ENCODE measurements at regions not wholly inside any gene's neighbourhood (a gene's known extent, or its start where the extent isn't known, plus 50 kb on each side); places are given as distances from the start of the nearest gene placed in this dataset.
A peak's percentile ranks its signal among the peaks of the same experiment; 100 is the strongest.

DNA sequence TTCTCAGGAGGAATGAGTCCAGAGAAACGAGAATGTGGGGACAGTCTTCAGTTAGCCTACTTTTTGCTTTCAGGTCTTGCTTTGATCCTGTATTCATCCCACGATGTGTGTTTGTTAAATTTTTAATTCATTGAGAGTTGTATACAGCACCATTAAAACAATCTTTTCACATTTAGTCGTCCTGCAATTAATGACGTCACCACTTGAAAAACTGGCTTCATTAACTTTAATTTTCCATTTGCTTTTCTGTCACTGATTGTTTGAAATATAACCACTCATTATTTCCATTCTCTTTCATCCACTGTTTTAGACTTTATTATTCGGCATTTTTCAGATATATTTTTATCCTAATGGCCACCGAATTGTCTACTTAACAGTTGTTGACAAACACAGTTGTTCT is 146.9 kb downstream of the TFEC start:
- no peak for DNase-seq (ENCODE audit: low read depth in 2 of 2)

DNA sequence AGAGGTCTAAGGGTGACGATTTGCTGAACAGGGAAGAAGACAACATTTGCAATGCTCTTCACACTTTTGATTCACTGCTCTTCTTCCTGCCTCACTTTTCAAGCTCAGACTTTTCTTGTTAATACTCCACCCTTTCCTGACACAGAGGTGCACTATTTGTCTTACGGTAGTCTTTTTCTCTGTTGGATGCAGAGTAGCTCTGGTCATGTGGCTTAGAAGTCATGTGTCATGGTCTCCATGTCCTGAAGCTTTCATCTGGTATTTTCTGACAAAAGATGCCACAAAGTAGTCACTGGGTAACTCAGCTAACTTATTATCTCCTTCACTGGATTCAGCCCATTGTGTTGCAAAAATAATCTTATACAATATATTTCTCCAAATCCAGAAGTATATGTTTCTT is 149.1 kb downstream of the TFEC start:
- DNase-seq (ENCODE audit: low read depth in 2 of 2), result no peak

DNA sequence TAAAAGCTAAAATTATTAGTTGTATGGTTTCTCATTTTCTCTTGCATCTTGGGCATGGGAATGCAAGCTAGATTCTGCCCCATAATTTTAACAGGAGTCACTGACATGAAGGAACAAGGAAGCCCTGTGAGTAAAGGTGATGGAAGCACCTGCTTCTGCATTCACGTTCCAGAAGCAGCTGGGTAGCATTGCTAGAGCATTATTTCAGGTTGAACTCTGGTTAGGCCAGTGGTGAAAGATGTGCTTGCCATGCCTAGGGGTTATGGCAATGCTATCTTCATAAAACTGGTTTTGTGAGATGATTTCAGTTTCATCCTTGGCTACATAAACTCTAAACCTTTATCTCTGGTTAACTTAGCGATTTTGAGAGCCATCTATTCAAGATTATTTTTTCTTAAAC is 151.4 kb downstream of the TFEC start:
- DNase-seq (ENCODE audit: low read depth in 2 of 2), result no peak

DNA sequence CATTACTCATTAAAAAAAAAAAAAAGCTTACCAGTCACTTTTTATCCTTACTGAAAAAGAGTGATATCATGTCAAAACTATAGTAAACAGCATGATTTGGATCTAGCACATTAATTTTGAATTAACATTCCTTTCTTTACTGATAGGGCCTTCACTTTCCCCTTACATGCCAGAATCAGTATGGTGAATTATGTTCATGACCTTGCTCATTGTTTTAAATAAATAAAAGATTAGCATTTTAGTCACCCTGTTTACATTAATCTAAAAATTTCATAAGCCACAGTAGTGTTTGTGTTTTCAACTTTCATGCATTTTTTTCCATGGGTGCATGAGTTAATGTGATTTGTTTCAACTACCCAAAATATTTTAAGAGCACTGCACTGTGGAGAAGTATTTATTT is 160.8 kb downstream of the TFEC start:
- no peak for DNase-seq (ENCODE audit: low read depth in 2 of 2)

DNA sequence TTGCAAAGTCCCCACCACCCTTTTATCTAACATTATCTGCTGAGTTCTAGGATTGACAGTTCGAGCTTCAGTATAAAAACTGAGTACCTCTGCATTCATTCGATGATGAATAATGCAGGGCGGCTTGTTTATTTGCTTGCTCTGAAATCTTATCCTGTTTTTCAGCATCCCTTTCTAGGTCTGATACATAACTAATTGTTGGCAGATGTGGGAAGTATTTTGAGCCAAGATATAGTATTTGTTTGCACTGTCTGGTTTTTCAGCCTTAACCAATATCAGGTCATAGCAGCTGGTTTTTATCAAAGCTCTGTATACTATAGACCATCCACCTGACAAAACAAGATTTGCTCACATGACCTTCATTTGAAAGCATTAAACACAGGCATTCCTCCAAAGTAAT is 161.4 kb downstream of the TFEC start:
- DNase-seq (ENCODE audit: low read depth in 2 of 2), result peak; percentile 36

DNA sequence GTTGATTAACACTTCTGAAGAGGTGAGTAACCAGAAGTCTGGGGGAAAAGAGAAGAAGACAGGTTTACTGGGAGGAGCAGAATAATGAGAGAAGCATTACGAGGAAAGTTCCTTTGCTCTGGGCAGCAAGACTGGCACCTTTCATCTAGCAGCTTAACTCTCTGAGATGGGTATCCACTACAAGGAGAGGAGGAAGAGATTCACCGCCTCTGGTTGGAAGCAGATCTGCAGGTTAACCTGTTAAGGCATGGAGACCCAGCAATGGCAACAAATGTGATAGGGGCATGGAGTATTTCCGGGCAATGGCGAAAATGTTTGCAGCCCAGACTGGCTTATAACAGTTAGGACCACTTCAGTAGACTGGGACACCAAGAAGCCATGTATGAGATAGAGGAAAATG is 162.2 kb downstream of the TFEC start:
- no peak for DNase-seq (ENCODE audit: low read depth in 2 of 2)

DNA sequence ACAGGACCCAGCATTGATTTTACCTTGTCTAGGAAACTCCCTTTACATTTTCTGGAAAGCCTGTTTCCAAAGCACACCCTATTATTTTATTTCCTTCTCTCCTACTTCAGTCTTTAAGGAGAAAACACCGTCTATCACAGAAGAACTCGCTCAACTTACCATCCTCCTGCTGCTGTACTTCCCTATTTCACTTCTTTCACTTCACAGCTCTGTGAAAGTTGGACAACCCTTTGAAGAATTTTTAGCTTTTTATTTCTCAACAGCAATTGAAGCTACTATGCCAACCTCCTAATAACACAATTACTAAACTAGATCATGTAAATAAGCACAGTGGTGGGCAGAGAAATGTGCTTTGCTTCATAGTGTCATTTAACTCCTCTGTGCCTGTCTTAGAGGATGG is 166.5 kb downstream of the TFEC start:
- DNase-seq (ENCODE audit: low read depth in 2 of 2), result no peak

DNA sequence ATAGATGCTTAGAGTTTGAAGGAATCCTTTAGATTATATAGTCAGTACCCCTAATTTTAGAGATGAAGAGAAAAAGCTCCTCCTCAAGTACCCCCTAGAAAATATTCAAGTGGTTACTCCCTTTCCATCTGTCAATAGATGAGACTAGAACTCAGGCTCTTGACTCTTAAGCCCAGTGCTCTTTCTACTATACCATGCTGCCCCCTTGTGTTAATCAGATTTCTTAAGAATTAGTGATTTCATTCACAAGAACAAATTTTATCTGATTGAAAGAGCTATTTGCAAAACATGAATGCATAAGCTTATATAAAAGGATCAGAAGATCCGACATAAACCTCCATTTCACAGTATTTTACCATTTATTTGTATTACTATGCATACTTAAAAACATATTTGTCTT is 179.3 kb downstream of the TFEC start:
- peak; percentile 32 to 36 for DNase-seq (ENCODE audit: low read depth in 2 of 2)

DNA sequence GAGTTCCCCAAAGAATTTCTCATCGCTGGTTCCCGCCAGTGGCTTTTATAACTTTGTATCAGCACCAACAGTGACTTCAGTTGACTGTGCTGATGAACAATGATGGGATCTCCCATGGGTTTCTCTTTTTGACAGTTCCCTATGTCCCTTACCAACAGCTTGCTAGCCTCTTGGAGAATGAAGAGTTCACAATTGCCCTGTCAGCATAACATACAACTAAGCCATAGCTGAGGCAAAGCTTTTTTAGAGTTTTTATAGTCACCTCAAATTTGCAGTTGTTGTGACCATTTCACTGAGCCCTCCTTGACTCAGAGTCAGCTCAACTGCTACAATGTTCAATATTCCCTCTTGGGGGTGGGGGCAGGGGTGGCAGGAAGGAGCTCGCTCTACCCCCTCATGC is 179.8 kb downstream of the TFEC start:
- DNase-seq (ENCODE audit: low read depth in 2 of 2), result no peak

DNA sequence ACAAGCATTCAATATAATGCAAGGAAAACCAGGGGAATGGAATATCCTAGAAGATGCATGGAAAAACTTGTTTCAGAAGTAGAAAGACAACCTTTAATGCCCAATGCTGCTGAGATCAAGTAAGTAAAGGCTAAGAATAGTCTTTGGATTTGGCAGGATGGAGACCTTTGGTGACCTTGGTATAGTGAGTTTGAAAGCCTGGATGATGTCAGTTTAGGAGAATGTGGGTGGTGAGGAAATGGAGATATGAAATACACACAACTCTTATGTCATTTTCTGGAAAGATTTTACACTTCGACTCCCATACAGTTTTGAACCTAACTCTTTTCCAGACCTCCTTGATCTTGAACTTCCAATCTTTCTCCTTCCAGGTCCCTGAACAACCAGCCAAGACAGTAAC is 185.7 kb downstream of the TFEC start:
- no peak for DNase-seq (ENCODE audit: low read depth in 2 of 2)

DNA sequence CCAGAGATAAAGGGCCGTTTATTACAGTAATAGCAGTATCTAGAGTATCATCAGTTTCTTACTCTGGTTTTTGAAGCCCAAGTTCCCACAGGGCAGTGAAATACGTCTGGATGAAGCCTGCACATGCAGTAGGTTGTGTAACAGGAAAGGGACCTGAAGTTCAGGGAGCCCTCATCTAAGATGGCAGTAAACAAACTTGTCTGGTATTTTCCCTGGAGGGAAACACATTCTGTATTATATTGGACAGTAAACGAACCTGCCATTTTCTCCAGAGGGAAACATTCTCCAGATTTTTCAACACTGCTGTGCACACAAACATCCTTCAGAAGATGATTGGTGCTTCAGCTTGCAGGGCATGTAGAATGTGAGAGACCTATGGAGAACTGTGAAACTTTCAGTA is 189.9 kb downstream of the TFEC start:
- DNase-seq (ENCODE audit: low read depth in 2 of 2), result no peak

DNA sequence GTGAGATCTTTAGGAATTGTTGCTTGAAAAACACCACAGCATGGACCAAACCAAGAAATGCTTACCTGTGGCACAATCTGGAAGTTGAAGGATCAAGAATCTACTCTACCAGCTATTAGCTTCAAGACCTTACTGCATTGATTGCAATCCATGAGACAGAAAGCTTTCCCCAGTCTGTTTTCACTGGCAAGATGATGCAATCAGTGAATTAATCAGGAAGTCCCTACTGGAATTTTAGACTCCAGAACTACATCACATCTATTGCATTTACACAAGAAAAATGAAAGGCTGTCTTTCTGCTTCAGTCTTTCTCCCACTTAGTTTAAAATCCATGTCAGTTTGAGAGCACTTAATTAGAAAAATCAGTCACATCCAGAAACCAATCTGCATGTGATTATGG is 191.7 kb downstream of the TFEC start:
- peak; percentile 25 to 28 for DNase-seq (ENCODE audit: low read depth in 2 of 2)

DNA sequence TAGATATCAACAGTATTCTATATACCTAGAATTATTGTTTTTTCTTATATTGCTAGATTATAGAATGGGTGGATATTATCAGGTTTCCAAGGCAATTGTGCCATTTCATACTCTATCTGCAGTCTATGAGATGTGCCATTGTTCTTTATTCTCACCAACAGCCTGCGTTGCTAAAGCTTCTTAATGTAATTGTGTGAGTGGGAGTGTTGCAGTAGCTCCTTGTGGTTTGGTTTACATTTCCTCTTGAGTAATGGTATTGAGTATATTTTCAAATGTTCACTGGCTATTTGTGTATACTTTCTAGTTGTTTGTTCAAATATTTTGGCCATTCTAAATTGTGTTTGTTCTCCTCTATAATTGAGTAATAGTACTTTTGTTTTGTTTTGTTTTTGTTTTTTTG is 199.2 kb downstream of the TFEC start:
- no peak for DNase-seq (ENCODE audit: low read depth in 2 of 2)

DNA sequence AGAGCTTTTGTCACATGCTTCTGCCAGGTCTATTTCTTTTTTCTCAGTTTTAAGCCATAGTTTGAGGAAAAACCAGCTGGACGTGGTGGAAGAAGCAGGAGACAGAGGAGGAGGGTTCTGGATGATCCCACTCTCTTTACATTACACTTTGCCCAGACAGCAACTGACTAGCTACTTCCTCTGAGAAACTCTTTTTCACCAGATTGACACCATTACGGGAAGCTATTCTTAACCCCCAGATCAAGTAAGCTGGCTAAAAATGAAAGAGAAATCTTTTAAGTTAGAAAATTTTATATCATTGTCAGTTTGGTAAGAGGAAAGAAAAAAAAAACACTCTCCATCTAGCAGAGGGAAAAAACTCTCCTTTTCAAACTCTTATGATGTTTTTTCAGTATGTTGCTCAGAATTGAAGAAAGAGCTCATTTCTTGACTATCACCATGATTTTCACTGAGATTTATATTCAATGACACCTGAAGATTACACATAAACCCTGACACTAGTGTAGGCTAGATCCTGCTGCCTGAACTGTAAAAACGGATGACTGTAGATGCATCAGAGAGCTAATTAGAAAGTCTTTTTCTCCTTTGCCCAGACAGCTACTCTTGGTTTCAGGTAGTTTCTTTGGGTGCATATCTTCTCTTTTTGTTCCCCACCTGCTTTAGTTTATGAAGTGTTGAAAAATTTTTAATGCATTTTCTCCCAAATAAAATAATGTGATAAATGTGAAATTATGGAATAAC is 203.1 kb downstream of the TFEC start:
- DNase-seq (ENCODE audit: low read depth in 2 of 2), result no peak

DNA sequence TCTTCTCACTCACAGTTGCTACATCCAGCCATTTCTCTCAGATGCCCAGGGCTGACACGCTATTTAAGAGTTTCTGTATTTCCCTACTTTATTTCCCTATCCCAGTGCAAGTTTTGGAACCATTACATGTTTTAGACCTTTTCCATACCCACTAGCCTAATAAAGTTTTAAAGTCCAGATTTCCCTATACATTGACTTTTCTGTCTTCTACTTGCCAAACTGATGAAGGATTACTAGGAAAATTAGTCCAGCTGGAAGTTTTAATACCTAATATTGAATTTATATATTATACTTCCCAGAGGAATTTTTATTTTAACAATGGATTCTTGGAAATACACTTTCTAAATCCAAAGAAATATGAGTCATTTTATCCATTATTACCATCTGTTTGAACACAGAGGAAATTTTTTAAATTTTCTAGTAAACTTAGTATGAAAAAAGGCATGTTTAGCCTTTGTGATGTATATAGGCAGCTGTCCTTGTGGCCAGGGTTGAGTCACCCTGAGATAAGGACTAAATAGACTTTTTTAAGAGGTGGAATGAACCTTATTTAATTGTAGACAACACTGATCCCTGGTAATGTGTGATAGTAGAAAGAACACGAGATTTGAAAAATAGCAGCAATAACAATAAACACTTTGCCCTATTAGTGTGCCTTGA is 205.0 kb downstream of the TFEC start:
- DNase-seq (ENCODE audit: low read depth in 2 of 2), result no peak

DNA sequence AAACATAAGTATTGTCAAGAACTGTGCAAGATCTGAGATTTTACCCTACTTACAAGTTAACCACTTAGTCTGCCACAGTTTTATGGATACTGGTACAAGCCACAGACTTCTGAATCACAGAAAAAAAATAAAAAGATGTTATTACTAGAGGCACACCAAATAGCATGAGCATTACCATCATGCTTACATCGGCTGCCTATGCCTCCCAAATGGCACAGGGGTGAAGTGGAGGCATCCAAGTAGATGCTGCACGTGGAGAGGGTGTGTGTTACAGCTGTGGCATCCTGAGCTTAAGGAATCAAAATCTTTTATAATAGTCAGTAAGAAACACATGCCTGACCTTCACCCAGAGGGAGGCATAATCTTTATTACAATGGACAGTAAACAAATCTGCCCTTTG is 207.8 kb downstream of the TFEC start:
- DNase-seq (ENCODE audit: low read depth in 2 of 2), result no peak

DNA sequence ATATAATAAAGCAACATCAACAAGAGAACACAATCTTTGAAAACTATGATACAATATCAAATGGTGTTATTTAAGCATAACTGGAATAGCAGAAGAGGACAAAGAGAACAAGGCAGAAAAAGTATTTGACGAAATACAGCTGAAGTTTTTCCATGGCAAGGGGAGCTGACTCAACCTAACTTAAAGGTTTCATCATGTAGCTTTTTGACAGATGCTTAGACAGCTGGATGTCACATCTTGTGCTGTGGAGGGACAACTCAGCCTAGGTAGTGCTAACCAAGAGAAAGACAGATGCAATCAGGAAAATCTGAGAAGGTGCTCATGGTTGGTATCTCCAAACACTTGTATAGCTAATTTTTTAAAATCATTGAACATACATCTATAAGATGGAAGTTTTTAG is 208.2 kb downstream of the TFEC start:
- DNase-seq (ENCODE audit: low read depth in 2 of 2), result no peak

DNA sequence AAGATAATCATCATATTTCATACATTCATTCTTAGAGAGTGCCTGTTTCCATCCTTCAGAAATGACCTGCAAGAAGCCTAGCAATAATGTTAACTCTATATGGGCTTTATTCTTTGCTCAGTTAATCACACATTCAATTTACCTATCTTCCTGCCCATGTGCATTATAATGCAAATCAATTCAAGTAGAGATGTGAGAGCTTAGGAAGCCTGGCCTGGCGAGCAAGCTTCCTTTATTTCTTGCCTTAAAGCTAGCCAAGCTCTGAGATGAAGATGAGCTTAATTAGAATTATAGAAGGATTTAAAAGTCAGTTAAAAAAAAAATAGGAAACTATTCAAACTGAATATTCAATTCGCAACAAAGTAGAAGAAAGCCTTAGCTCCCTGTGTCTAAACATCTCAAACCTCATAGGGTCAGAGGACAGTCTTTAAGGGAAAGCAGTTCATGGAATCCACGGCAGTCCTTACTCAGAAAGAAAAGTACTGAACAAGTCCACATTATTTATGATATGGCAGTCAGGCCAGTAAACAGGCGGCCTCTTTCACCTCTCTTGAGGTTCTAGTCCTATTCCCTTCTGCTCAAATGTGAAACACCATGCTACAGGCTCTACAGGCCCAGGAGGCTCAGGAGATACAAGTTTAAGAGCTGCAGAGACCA is 214.1 kb downstream of the TFEC start:
- no peak for DNase-seq (ENCODE audit: low read depth in 2 of 2)

DNA sequence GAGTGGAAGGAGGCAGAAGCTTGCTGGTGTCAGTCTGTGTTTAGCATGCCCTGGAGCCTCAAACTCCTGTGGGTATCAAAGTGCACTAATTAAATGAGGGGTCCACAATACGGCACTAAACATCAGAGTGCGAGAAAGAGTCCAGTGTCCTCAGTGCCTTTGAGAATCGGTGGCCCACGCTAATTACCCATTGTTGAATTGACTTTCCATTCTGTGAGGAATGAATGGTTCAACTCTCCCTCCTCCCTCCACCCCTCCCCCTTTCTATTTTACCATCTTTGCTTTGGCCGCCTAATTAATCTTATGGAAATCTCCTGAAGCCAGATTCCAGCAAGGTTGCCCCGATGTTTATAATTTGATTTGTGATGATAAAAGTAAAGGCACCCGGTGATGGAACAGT is 217.8 kb downstream of the TFEC start:
- no peak for DNase-seq (ENCODE audit: low read depth in 2 of 2)

DNA sequence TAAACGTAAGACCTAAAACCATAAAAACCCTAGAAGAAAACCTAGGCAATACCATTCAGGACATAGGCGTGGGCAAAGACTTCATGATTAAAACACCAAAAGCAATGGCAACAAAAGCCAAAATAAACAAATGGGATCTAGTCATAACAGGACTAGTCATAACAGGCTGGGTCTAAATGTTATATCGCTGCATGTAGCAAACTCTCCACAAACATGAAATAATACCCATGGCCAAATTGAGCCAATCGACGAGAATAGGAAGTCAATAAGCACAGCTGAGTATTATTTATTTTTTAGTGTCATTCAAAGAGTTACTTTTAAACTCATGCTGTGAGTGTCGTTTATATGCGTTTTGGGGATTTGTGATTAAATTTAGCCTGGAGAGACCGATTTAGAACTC is 225.1 kb downstream of the TFEC start:
- no peak for DNase-seq (ENCODE audit: low read depth in 2 of 2)

DNA sequence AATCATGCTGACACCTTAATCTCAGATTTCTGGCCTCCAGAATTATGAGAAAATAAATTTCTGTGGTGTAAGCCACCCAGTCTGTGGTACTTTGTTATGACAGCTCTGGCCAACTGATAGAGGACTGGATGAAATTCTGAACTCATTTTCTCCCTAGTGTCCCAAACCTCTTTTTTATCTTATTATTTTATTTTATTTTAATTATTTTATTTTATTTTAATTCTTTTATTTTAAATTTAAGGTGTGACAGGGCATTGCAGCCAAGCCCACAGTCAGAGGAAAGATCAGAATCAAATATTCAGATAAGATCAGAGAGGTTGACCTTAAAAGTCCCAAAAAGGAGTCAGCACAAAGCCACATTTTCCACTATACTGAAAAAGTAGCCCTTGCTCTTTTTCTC is 228.1 kb downstream of the TFEC start:
- DNase-seq (ENCODE audit: low read depth in 2 of 2), result no peak

DNA sequence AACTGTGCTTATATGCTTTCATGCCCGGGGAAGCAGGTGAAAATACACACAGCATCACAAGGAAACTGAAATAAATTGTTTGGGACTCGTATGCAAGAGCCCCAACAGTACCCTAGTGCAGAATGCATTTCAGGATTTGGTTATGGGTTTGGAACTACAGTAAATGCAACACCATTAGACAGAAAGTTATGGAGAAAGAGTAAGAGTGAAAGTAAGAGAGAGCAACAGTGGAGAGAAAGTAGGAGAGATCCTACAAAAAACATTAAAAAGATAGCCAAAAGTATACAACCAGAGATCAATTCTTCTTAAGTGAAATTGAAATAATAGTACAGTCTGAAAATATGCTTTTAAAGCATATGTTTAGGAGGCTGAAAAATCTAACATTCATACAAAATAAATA is 231.1 kb downstream of the TFEC start:
- DNase-seq (ENCODE audit: low read depth in 2 of 2), result no peak

DNA sequence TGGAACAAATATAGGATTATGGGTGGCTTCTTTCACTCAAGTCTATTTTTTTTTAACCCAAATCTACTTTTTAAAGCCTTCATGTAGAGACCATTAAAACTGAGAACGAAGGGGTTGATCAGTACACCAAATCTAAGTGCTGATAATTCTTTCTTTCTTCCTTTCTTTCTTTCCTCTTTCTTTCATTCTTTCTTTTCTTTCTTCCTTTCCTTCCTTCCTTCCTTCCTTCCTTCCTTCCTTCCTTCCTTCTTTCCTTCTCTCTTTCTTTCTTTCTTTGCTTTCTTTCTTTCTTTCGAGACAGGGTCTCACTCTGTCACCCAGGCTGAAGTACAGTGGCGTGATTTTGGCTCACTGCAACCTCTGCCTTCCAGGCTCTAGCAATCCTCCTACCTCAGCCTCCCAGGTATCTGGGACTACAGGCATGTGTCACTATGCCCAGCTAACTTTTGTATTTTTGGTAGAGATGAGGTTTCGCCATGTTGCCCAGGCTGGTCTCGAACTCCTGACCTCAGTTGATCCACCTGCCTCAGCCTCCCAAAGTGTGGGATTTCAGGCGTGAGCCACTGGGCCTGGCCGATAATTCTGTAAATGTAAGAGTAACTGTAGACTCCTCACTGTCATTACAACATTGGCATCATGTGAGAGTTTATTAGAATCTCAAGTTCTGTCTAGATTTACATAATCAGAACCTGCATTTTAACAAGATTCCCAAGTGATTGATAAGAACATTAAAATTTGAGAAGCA is 236.4 kb downstream of the TFEC start:
- DNase-seq (ENCODE audit: low read depth in 2 of 2), result no peak

All from fibroblast of skin of left quadriceps (primary cell).